Stimulated activated CD4-positive, alpha-beta T cell treated with anti-CD3 and anti-CD28 coated beads, Interleukin-1b, Interleukin-23, amount 100 ng/mL, for 4 hours (primary cell): ENCODE measurements at regions not wholly inside any gene's neighbourhood (a gene's known extent, or its start where the extent isn't known, plus 50 kb on each side); places are given as distances from the start of the nearest gene placed in this dataset.
"Not testable (repeated sequence)": the region's sequence is repeated elsewhere in the genome, so short reads cannot be mapped to it uniquely, and the experiment has no call there.

ENCODE experiments used
- DNase-seq, 2 donors: peaks; one replicate each; pipeline ENCODE4 v3.0.0-alpha.2; 2020; ENCODE audit warnings: low read depth in 2 of 2

GRCh38 chr1:168457296-168457695 lies 86.5 kb downstream of the XCL2 start:
- DNase-seq = not testable (repeated sequence)

- DNase-seq = no peak
Measured at GRCh38 chr1:168455764-168456163, 88.0 kb downstream of the XCL2 start.

GRCh38 chr1:168454211-168454815 lies 89.5 kb downstream of the XCL2 start:
- no peak for DNase-seq

GRCh38 chr1:168453056-168453455 lies 90.7 kb downstream of the XCL2 start:
- no peak for DNase-seq

GRCh38 chr1:168452329-168452728 lies 91.5 kb downstream of the XCL2 start:
- DNase-seq = no peak

GRCh38 chr1:168447871-168448270 lies 95.9 kb downstream of the XCL2 start:
- no peak for DNase-seq

- DNase-seq = no peak
Measured at GRCh38 chr1:168446081-168446480, 97.7 kb downstream of the XCL2 start.

GRCh38 chr1:168443899-168444298 lies 99.9 kb downstream of the XCL2 start:
- no peak for DNase-seq

- no peak for DNase-seq
Measured at GRCh38 chr1:168443356-168443755, 100.4 kb downstream of the XCL2 start.

GRCh38 chr1:168442931-168443330 lies 100.9 kb downstream of the XCL2 start:
- no peak for DNase-seq

GRCh38 chr1:168441745-168442144 lies 102.1 kb downstream of the XCL2 start:
- DNase-seq = no peak

GRCh38 chr1:168439456-168440375 lies 104.1 kb downstream of the XCL2 start:
- DNase-seq = peak; percentile 49 to 70

GRCh38 chr1:168438626-168439025 lies 105.2 kb downstream of the XCL2 start:
- DNase-seq = no peak

GRCh38 chr1:168437821-168438220 lies 106.0 kb downstream of the XCL2 start:
- DNase-seq = no peak

- DNase-seq = no peak
Measured at GRCh38 chr1:168435439-168435838, 108.4 kb downstream of the XCL2 start.

GRCh38 chr1:168433238-168433637 lies 110.6 kb downstream of the XCL2 start:
- no peak for DNase-seq

- DNase-seq = no peak
Measured at GRCh38 chr1:168431882-168432281, 111.9 kb downstream of the XCL2 start.

- DNase-seq = no peak
Measured at GRCh38 chr1:168430321-168430720, 113.5 kb downstream of the XCL2 start.

GRCh38 chr1:168428063-168428731 lies 115.6 kb downstream of the XCL2 start:
- no peak for DNase-seq

- DNase-seq = no peak
Measured at GRCh38 chr1:168427051-168427450, 116.7 kb downstream of the XCL2 start.

GRCh38 chr1:168424281-168424680 lies 119.5 kb downstream of the XCL2 start:
- no peak for DNase-seq

GRCh38 chr1:168422203-168422847 lies 121.5 kb downstream of the XCL2 start:
- no peak for DNase-seq
